ENCODE measurements at regions not wholly inside any gene's neighbourhood (a gene's known extent, or its start where the extent isn't known, plus 50 kb on each side); places are given as distances from the start of the nearest gene placed in this dataset.
"Not testable (repeated sequence)": the region's sequence is repeated elsewhere in the genome, so short reads cannot be mapped to it uniquely, and the experiment has no call there.

DNA sequence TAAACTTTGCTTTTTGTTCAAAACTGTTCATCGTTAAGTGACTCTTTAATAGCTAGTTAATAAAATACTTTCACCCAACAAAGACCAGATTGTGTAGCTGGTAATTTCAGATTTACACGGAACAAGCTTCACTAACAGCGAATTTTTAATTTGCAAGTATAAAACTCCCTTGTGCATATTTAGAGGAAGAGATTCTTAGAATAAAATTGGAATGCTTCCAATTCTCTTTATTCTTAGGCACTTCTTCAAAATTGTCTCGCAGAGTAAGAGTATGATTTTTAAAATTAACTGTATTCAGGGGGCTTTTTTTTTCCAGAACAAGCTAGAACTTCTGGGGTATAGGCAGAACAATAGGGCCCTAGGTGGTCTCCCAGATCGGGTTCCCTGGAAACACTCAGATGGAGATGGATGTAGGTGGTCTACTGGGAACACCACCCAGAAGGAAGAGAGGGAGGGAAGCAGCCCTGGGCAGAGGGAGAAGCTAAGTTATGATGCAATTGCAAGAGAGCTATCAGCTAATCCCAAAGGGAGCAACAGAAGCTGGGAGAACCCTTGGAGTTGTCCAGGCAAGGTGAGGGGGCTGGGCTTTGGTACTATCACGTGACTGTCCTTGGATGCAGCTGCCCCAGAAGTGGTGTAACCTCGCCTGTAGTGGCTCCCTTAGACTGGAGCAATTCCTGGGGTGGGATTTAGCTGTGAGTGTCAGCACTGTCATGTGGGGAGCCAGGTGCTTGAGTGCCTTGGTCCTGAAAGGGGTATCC, 151.7 kb upstream of the ASB18 start:
- no peak for DNase-seq (ENCODE audit: low read depth)

DNA sequence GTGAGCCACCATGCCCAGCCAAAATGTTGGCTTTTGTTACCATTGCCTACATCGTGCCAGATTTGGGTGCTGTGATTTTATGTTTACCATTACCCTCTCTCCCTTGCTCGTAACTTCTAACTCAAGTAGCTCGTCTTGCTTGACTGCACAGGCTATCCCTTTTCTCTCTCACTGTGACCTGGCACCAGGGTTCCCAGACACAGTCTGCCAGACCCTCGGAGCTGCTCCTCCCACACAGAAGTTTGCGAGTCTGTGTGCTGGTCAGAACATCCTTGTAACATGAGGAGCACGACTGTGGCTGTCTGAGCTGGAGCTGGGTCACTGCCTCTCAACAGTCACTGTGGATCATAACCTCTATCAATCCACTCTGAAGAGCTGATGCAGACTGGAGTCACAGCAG, 152.5 kb upstream of the ACKR3 start:
- DNase-seq (ENCODE audit: low read depth) = no peak

DNA sequence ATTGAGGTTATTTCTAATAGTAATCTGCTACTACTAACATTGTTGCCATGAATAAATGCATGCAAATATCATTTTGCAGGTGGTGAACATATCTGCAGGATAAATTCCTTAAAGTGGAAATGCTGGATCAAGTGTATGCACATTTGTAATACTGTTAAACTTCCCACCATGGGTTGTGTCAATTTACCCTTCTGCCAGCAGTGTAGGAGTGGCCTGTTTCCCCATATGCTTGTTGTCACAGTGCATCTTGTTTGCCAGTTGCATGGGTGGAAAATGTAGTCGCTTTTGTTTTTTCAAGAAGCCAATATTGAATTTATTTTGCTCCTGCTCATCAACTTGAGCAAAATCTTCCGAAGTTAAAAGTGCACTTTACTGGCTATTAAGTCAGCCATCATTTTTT, 139.0 kb upstream of the ACKR3 start:
- DNase-seq (ENCODE audit: low read depth) = no peak

DNA sequence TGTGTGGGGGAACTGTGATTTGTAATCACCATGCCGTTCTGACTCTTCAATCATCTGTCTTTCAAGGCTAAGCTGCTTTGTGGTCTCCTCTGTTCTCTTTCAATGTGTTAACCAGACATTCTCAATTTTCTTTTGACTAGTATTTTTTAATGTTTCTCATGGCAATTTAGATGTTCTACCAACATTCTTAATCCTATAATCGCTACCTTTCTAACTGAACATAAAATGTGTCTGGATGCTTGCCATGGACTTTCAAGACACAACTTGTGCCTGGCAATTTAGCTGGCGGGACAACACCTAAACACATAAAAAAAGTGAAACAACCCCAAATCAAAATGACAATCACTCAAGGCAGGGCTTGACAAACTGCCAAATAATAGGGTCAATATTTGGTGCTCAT, 135.0 kb upstream of the ACKR3 start:
- no peak for DNase-seq (ENCODE audit: low read depth)

DNA sequence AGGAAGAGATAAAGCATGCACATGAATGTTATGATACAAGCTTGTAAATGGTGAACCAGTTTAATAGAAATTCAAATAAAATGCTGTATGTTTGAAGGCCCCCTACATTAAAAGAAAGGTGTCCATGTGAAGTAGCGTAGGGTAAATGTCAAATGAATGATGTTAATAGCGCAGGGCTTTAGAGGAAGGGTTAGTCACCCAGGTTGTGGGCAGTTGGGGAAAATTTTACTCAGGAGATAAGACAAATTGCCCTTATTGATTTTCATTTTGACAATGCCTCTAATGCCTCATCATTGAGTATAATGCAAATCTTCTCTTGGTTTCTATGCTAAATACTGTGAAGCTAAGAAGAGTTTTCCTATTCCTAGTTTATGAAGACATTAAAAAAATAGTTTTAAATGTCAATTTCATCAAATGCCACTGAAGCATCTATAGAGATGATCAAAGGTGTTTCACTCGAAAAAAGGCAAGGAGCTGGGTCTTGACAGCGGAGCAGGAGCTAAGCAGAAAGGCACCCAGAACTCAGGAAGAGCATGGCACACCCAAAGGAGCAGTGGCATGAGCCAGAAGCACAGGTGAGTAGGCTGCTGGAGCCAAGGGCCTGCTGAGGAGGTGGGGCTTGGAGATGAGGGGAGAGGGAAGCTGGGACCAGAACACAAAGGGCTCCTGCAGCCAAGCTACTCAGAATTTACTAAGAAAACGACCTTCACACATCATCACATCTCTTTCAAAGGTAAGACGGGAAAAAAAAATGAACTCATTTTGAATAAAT, 129.3 kb upstream of the ACKR3 start:
- no peak for DNase-seq (ENCODE audit: low read depth)

DNA sequence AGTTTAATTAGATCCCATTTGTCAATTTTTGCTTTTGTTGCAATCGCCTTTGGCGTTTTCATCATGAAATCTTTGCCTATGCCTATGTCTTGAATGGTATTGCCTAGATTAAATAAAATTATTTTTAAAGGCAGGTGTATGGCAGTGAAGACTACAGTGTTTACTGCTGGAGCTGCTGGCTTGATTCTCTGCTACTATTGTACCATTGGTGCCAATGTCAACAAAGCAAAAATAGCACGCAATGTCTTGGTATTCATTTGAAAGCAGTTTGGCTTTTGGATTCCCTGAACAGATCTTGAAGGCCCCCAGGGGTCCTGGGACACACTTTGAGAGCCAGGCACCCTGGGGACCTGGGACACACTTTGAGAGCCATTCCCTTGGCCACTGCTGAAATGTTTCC, 125.4 kb upstream of the ACKR3 start:
- no peak for DNase-seq (ENCODE audit: low read depth)

DNA sequence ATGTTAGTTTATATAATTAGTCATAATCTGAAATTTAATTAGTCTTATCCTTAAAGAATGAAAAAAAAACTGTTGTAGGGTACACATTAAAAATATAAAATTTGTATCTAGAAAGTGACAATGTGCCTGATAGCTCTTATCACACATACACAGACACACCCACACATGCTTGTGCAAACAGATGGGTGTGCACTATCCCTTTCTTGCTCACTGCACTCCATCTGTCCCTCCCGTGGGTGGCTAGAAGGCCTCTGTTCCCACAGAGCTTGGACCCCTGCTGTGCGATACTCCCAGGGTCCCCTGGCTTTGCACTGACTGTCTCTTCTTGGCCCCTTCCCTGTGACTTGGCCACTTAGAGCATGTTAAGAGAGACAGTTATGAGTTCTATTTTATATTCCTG, 123.9 kb upstream of the ACKR3 start:
- no peak for DNase-seq (ENCODE audit: low read depth)

DNA sequence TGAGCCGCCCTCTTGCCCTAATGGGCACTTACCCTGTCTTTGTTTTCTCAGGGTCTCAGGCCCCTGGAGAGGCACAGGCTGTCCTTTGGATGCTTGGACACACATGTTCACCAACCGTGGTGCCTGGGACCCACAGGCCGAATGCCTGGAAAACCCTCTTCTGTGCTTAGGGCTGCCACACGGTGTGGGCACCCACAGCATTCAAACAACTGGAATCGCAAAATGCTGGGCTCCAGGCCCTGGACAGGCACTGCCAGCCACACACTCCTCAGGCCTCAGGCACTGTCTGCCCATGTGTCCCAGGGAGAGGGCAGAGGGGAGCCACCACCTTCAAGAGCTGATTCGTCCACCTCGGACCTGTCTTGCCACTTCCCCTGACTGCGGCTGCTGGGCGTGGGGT, 123.1 kb upstream of the ACKR3 start:
- no peak for DNase-seq (ENCODE audit: low read depth)

DNA sequence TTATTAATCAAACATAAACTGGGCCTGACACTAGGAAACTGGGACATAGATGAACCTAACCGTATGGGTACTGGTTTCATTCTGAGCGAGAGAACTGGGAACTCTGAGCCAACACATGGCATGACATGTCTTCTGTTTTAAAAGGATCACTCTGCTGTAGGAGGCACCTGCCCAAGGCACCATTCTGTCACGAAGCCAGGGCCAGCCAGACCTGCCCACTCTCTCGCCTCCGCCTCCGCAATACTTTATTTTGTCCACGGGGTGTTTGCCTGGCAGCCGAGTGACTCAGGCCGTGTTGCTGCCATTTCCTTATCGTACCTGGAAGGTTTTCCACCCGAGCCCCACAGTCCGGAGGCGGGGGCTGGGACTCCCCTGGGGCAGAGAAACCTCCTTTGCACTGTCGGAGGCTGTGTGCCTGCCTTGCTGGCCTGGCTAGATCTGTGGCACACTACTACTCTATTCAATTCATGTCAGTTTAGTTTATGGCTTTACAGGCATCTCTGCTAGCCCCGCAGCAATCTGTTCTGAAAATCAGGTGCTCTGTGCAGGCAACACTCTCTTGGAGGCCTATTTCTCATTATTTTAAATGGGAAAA, 120.4 kb upstream of the ACKR3 start:
- DNase-seq (ENCODE audit: low read depth) = no peak

DNA sequence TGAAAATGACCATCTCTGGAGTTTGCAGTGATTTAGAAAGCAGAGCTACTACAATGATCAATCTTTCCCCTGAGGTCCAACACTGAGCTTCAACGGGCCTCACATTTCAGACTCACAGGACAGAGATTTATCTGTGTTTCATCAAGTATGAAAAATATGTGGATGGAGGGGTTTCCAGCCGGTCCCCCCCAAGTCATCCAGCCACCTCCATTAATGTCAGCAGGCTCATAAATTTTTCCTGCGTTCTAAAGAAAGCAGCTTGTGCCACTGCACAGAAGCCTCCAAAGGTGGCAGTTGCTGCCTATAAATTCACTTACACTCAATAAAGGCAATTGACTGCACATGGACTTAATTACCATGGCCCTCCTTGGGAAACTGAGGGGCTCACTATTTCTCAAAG, 117.4 kb upstream of the ACKR3 start:
- DNase-seq (ENCODE audit: low read depth) = no peak

DNA sequence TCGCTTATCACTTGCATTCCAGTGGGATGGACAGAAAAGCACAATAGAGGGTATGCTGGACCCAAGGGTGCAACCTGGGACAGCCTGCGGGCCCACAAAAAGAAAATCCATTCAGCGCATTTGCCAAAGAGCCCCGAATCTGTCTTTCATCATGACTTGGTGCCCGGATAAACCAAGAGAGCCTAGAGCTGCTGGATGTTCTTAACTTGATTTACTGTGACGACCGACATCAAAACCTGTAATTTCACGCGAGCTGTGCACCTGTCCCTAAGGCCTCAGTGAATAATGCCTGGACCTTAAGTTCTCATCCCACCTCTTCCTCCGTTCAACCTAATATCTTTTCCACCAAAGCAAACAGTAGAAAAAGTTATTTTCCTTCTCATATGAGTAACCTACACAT, 115.5 kb upstream of the ACKR3 start:
- DNase-seq (ENCODE audit: low read depth) = no peak

DNA sequence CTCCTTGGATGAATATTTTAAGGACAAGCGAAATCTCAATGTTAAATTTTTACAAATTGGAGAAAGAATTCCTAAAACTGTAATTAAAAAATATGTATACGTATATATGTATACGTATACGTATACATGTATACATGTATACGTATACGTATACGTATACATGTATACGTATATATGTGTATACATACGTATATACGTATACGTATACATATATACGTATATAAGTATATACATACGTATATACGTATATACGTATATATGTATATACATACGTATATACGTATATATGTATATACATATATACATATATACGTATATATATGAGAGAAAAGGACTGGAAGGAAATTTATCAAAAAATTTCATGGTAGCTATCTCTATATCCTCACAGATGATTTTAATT, 110.2 kb upstream of the ACKR3 start:
- no peak for DNase-seq (ENCODE audit: low read depth)

DNA sequence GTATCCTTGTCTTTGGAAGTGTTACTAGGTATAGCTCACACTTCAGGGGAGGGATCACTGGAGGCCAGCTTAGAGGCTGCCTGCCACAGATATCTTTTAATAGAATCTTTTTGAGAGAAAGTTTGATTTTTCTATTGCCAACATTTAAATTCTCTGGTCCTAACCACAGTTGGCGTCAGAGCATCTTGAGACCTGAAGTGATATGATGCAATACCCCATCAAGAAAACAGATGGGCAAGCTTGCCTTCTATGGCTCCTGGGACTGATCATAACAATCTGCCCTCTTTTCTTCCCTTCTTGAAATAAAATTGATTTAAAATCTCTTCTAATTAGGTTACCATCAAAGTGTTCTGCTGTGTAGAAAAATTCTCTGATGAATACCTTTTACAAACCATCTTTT, 105.5 kb upstream of the ACKR3 start:
- no peak for DNase-seq (ENCODE audit: low read depth)

DNA sequence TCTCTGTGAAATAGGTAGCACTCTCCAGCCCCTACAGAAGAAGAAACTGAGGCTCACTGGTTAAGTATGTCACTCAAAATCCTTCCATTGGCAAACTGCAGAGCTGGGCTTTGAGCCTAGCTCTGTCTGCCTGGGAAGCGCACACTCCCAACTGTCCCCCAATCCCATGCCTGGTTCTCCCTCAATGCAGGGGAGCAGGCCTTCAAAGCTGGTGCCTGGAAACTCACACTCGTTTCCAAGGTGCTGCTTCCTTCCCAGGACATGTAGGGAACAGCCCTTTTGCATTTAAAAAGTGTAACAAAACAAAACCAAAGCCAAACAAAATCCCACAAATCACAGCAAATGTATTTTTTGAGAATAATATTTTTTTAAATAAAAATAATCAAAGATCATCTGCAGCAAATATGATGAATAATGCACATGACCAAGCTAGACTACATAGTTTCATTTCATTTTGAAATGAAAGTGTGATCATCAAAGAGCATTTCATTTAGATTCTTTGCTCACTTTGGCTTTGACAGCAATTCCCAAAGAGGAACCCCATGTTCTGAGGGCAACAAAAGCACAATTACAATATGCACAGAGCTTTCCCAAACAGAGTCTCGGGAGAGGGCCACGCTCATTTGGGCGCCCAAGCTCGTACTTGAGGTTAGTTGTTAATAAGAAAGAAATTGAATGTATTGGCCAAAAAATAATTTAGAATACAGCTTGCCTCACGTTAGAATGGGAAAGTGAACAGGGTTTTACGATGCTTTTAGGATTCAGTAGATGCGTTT, 96.7 kb upstream of the ACKR3 start:
- DNase-seq (ENCODE audit: low read depth) = no peak

DNA sequence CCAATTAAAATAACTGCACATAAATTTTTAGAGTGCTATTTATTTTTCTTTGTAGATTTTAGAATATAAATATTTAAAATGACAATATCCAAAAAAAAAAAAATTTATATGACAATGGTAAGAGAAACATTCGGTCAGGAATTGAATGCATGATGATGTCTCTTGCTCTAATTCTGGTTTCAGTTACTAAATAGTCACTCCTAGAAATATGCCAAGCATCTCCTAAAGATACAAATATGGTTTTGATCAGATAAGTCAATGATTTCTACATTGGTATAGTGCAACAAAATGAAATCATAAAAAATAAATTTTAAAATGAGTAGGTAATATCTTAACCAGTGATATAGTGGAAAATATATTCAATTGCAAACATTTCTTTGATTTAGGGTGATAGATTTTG, 95.9 kb upstream of the ACKR3 start:
- no peak for DNase-seq (ENCODE audit: low read depth)

DNA sequence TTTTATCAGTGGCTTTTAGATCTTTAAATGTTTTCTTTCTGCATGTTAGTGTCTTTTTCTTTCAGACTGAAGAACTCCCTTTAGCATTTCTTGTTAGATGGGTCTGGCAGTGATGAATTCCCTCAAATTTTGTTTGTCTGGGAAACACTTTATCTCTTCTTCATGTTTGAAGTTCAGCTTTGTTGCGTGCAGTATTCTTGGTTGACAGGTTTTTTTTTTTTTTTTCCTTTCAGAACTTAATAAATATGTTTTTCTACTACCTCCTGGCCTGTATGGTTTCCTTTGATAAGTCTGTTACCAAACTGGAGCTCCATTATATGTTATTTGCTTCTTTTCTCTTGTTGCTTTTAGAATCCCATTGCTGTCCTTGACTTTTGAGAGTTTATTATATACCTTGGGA, 89.8 kb upstream of the ACKR3 start:
- DNase-seq (ENCODE audit: low read depth) = no peak

DNA sequence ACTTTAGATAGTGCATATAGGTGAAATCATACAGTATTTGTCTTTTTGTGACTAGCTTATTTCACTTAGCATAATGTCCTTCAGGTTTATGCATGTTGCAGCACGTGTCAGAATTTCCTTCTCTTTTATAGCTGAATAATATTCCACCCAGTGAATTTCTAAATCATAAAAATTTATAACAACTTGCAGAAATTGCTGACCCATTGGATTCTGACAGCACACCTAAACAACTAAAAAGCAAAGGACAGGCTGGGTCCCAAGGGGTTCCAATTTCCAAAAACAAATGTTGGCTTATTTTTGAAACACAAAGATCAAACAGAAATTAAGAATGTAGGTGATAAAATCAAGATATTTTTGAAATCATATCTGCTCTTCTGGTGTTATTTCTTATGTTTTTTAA, 86.5 kb upstream of the ACKR3 start:
- DNase-seq (ENCODE audit: low read depth) = no peak

DNA sequence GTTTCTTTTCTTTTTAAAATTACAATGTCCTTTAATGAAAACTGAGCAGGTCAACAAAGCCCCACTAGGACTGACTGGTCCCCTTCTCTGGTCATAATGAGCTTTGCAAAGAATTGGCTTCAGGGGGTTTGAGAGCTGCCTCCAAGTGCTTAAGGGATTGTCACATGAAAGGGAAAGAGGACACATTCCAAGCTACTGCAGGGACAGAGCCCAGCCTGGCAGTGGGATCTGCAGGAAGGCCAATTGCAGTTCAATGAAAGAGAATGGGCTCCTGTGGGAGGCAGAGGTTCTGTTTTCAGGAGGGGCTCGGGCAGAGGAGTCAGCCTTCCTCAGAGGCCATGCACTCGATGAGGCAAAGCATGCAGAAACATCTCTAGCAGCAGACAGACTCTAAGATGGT, 84.1 kb upstream of the ACKR3 start:
- no peak for DNase-seq (ENCODE audit: low read depth)

DNA sequence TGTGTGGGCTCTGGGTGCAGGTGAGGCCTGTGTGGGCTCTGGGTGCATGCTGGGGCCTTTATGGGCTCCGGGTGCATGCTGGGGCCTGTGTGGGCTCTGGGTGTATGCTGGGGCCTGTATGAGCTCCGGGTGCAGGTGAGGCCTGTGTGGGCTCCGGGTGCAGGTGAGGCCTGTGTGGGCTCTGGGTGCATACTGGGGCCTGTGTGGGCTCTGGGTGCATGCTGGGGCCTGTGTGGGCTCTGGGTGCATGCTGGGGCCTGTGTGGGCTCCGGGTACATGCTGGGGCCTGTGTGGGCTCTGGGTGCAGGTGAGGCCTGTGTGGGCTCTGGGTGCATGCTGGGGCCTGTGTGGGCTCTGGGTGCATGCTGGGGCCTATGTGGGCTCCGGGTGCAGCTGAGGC, 80.5 kb upstream of the ACKR3 start:
- DNase-seq (ENCODE audit: low read depth) = not testable (repeated sequence)

DNA sequence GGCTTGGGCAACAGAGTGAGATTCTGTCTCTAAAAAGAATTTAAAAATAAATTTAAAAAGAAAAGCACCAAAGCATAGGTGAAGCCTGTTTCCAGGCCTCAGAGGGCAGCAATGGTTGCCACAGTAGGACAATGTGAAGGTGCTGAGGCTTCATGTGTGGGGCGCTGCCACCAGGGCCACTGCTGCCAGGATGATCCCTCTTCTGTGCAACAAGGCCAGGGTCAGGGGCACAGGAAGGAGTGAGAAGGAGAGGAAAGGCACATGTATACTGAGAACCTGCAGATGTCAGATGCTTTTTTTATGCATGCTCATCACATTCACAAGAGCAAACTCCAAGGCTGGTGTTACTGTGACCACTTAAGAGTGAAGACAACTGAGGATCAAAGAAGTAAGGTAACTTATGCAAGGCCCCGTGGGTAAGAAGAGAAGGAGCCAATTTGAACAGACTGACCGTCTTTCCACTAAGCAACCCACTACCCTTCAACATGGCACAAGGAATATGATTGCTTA, 79.7 kb upstream of the ACKR3 start:
- no peak for DNase-seq (ENCODE audit: low read depth)

DNA sequence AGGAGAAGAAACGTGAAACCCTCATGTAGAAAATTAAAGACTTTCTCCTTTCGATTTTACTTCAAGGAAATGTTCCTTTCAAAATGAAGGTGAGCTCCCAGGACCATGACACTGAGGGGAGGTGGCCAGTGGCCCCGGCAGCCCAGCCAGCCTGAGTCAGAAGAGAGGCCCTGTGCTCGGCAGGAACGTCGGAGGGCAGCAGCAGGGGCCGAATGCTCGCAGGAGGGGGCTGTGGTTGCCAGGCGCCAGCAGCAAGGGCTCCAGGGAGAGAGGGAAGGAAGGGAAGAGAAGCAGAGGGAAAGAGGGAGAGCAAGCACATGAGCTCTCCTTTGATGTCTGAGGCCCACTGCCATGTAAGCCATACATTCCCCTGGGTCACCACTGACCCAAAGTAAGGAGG, 73.3 kb upstream of the ACKR3 start:
- DNase-seq (ENCODE audit: low read depth) = no peak

DNA sequence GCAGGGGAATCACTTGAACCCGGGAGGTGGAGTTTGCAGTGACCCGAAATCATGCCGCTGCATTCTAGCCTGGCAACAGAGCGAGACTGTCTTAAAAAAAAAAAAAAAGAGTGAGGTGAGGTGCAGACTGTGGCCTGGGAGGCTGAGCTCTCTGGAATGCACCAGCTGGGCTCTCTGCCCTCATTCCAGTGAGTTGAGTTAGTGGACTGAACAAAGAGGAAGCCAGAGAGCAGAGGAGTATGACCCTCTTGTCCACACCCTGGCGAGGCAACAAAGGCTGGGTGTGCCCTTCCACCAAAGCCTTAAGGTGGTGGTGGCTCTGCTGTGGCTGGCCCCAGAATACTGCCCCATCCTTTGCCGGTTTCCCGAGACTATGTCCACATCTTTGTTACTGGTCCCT, 71.3 kb upstream of the ACKR3 start:
- no peak for DNase-seq (ENCODE audit: low read depth)
